Skeletal muscle tissue (tissue), 3 donors: ENCODE measurements at regions not wholly inside any gene's neighbourhood (a gene's known extent, or its start where the extent isn't known, plus 50 kb on each side); places are given as distances from the start of the nearest gene placed in this dataset.

Source experiments
- H3K27ac ChIP-seq: one replicate; pipeline ENCODE4 v1.7.0; 2013; ENCODE audit warnings: mild to moderate bottlenecking, low read depth, low read length, inconsistent platforms
- H3K27me3 ChIP-seq, 3 donors: one replicate each; pipeline ENCODE4 v1.7.0; 2013; ENCODE audit warnings: low read length in 3 of 3; ENCODE audit not compliant: control insufficient read depth in 3 of 3, insufficient read depth in 3 of 3
- H3K36me3 ChIP-seq, 3 donors: one replicate each; pipeline ENCODE4 v1.7.0; 2013; ENCODE audit warnings: low read length in 3 of 3; ENCODE audit not compliant: control insufficient read depth in 3 of 3, insufficient read depth in 3 of 3
- H3K4me1 ChIP-seq, 3 donors: one replicate each; pipeline ENCODE4 v1.7.0; 2013; ENCODE audit warnings: low read length in 3 of 3, mild to moderate bottlenecking in 3 of 3; ENCODE audit not compliant: control insufficient read depth in 3 of 3, insufficient read depth in 3 of 3
- H3K4me3 ChIP-seq, 3 donors: one replicate each; pipeline ENCODE4 v1.7.0; 2013; ENCODE audit warnings: low read length in 3 of 3
- H3K9ac ChIP-seq, 3 donors: one replicate each; pipeline ENCODE4 v1.7.0; 2013; ENCODE audit warnings: low read length in 3 of 3, mild to moderate bottlenecking in 3 of 3, moderate library complexity in 2 of 3, low read depth in 1 of 3
- H3K9me3 ChIP-seq, 3 donors: one replicate each; pipeline ENCODE4 v1.7.0; 2013; ENCODE audit warnings: low read length in 3 of 3; ENCODE audit not compliant: control insufficient read depth in 3 of 3
- donor health status: Osteomylitis.

DNA sequence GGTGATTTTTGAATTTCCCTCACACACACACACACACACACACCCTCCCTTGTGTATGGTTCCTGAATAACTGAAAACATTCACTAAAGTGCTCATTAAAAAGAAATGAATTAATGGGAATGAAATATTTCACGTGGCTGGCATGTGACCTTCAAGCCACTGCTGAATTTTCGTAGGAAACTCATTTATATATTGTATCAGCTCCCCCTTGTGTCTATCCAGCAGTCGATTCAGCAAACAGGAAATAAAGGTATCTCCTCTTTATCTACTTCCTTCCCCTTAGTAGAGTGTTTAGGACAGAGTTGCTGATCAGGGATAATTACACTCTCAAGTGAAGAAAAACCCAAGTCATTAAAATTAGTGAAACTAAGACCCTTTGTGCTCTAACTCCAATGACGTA, 912.6 kb upstream of the LCORL start:
- no peaks in the 10 kb centered on the region for H3K27me3 ChIP-seq
- no peak overlapping the region for H3K4me3 ChIP-seq
- no peaks in the 10 kb centered on the region for H3K36me3 ChIP-seq
- no peaks in the 10 kb centered on the region for H3K4me1 ChIP-seq
- H3K27ac ChIP-seq = no peak overlapping the region
- no peak overlapping the region for H3K9ac ChIP-seq
- H3K9me3 ChIP-seq = no peaks in the 10 kb centered on the region

DNA sequence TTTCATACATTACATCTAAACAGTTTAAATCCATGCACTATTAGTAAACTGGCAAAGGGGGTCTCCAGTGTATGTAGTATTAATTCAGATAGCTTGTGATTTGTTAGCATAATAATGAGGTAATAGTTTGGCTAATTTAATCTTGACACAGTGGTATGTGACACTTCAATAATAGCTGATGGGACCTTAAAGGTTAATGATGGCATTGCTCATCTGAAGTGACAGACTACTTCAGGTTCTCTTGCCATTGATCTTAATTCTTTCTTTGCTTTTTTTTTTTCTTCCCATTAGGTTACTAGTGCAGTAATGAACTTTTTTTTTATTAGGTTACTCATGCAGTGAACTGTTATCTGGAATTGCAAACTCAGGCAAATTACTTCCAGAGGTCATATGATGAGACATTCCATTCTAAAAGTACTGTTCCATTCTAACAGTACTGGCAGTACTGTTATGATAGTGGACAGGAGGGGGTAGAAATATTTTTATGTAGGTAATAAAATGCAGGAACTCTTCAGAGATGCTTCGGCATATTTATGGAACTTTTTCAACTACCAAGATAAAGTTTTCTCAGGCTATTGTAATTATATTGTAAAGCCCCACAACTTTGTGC, 911.3 kb upstream of the LCORL start:
- Histone ChIP-seq H3K4me1 (no peaks in the 10 kb centered on the region), H3K27me3 (no peaks in the 10 kb centered on the region), H3K9me3 (no peaks in the 10 kb centered on the region), H3K27ac (no peak overlapping the region), H3K4me3 (no peak overlapping the region), H3K36me3 (no peaks in the 10 kb centered on the region), H3K9ac (no peak overlapping the region)

DNA sequence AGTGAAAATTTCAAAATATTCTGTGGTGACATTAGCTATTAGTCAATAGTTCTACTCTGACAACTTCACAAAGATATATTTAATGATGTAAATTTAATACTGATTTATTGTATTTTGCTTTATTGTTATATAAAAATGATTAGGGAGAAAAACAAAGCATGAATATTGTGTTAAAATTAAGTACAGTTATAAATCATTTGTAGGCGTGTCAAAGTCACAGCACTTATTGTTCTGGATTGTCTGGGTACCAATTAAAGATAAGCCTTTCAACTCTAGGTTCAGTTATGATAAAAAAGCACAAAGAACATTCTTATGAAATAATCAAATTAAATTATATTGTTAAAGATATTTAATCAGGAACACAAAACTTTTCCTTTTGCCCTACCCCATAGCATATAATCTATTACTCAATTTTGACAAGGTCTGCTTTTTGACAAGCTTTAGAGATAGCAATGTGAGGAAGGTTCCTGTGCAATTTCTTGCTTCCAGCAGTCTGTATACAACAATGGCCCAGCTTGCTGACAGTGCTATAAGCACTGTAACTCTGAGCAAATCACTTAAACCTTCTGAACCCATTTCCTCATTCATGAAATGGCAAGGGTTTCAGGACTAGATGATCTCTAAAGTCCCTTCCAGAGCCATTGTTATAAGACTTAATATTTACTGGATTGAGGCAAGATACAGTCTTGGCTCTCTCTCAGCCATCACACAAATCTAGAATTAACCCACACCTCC, 910.3 kb upstream of the LCORL start:
- Histone ChIP-seq H3K27me3 (no peaks in the 10 kb centered on the region), H3K4me1 (no peaks in the 10 kb centered on the region), H3K9ac (no peak overlapping the region), H3K4me3 (no peak overlapping the region), H3K27ac (no peak overlapping the region), H3K36me3 (no peaks in the 10 kb centered on the region), H3K9me3 (no peaks in the 10 kb centered on the region)

DNA sequence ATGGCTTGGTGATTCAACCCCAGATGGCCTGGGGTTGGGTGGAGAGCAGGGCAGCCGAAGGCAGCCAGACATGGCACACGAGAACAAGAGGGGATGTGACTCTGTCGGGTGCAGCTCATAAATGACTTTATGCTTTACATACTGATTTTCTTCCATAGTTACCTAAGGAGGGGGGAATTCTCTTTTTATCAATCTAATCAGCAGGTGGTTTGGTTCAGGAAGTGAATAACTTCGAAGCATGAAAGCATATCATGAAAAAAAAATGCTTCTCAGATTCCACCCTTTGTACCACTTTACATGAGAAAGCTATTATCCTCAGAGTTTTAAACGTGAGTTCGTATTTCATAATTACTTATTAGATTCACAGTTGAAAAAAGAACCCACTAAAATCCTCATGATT, 908.9 kb upstream of the LCORL start:
- Histone ChIP-seq H3K27ac (no peak overlapping the region), H3K27me3 (no peaks in the 10 kb centered on the region), H3K9ac (no peak overlapping the region), H3K4me3 (no peak overlapping the region), H3K4me1 (no peaks in the 10 kb centered on the region), H3K9me3 (no peaks in the 10 kb centered on the region), H3K36me3 (no peaks in the 10 kb centered on the region)

DNA sequence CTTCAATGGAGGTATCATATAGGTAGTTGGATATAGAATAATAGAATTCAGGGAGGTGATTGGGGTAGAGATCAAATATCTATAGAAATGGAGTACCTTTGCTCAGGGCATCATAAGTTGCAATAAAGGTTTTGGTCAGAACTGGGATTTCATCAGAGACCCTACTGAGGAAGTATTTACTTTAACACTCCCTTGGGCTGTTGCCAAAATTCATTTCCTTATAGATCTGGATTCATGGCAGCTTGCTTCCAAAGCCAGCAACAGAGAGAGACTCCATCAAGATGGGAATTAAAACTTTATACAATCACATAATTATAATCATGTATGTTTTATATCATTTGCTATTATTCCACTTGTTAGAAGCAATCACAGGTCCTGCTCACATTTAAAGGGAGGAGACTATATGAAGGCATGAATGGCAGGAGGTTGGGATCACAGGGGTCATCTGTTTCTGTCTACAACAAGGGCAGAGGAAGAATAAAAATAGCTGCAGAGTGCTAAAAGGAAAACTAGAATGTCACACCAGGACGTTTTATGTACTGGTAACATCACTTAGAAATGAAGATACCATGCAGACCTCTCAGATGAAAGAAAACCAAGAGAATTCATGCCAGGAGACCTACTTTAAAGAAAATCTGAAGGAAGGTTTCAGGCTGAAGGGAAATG, 902.1 kb upstream of the LCORL start:
- Histone ChIP-seq H3K4me1 (no peaks in the 10 kb centered on the region), H3K27ac (no peak overlapping the region), H3K9ac (no peak overlapping the region)

GRCh38 chr4:18917689-18918088, 896.1 kb upstream of the LCORL start:
- H3K9me3 ChIP-seq = no peaks in the 10 kb centered on the region
- no peaks in the 10 kb centered on the region for H3K36me3 ChIP-seq
- H3K4me1 ChIP-seq = no peaks in the 10 kb centered on the region
- no peaks in the 10 kb centered on the region for H3K27me3 ChIP-seq
- no peak overlapping the region for H3K27ac ChIP-seq
- H3K4me3 ChIP-seq = no peak overlapping the region
- H3K9ac ChIP-seq = no peak overlapping the region

More for the DNA sequence above, 902.1 kb upstream of the LCORL start:
- H3K36me3 ChIP-seq = no peaks in the 10 kb centered on the region
- no peak overlapping the region for H3K4me3 ChIP-seq
- H3K27me3 ChIP-seq = no peaks in the 10 kb centered on the region
- H3K9me3 ChIP-seq = no peaks in the 10 kb centered on the region

DNA sequence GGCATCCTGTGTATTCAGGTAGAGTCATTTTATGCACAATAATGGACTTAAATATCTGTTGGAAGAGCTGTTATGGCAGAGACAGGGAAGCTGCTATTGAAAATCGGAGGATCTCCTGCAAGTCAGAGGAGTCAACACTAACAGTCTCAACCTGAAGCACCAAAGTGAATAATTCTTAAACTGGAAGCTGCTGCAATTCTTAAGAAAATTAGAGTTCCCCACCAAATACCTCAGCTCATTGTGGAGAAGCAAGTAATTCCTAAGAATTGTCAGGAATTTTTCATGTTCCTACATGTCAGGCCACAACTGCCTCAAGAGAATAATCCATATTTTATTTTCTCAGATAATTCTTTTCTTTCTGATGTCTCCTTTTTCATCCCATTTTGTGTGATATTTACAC, 892.6 kb upstream of the LCORL start:
- H3K9me3 ChIP-seq = peaks cover 0 to 3% (median 0%) of the 10 kb centered on the region in 3 donors
- H3K4me1 ChIP-seq = no peaks in the 10 kb centered on the region
- H3K27ac ChIP-seq = no peak overlapping the region
- H3K4me3 ChIP-seq = no peak overlapping the region
- H3K36me3 ChIP-seq = no peaks in the 10 kb centered on the region
- H3K9ac ChIP-seq = no peak overlapping the region
- H3K27me3 ChIP-seq = no peaks in the 10 kb centered on the region

DNA sequence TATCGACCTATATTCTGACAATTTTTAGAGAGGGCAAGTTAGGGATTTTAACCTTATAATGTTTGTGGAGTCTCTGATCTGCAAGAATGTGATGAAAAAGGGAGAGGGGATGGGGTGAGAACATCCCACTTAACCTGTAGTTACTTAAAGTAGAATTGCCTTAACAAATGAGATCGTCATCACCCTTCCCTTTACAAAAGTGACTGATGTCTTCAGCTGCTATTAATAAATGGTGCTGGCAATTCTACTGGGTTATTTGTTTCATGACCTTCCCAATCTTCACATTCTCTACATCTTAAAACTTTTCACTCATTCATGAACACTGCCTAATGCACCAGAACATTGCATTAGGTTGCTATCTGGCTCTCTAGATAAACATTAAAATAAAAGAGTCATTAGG, 873.4 kb upstream of the LCORL start:
- H3K27ac ChIP-seq = no peak overlapping the region
- no peak overlapping the region for H3K9ac ChIP-seq
- H3K4me3 ChIP-seq = no peak overlapping the region
- H3K4me1 ChIP-seq = no peaks in the 10 kb centered on the region
- no peaks in the 10 kb centered on the region for H3K9me3 ChIP-seq
- no peaks in the 10 kb centered on the region for H3K36me3 ChIP-seq
- no peaks in the 10 kb centered on the region for H3K27me3 ChIP-seq

DNA sequence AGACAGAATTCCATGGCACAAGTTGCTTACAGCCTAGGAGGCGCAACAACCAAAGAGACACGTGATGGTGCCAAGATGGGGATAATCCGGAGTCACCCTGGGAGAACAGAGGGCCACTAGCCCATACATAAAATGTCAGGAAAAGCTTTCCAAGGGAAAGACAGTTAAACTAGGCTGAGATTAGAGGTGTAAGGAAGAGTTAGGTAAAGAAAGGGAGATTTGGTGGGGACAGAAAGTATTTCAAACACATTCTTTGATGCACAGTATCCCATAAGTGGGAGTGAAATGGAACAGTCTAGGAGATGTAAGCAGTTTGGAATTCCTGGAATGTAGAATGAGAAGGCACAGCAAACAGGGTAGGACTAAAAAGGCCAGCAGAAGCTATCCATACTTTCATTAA, 860.9 kb upstream of the LCORL start:
- no peaks in the 10 kb centered on the region for H3K4me1 ChIP-seq
- H3K9ac ChIP-seq = no peak overlapping the region
- H3K9me3 ChIP-seq = no peaks in the 10 kb centered on the region
- no peaks in the 10 kb centered on the region for H3K36me3 ChIP-seq
- H3K4me3 ChIP-seq = no peak overlapping the region
- H3K27me3 ChIP-seq = no peaks in the 10 kb centered on the region
- no peak overlapping the region for H3K27ac ChIP-seq

- H3K9ac ChIP-seq = no peak overlapping the region
- H3K36me3 ChIP-seq = no peaks in the 10 kb centered on the region
- H3K4me3 ChIP-seq = no peak overlapping the region
- H3K27me3 ChIP-seq = no peaks in the 10 kb centered on the region
- no peak overlapping the region for H3K27ac ChIP-seq
- H3K9me3 ChIP-seq = no peaks in the 10 kb centered on the region
- H3K4me1 ChIP-seq = no peaks in the 10 kb centered on the region
Measured at GRCh38 chr4:18881556-18881955, 860.0 kb upstream of the LCORL start.
